ENCODE measurements at regions not wholly inside any gene's neighbourhood (a gene's known extent, or its start where the extent isn't known, plus 50 kb on each side); places are given as distances from the start of the nearest gene placed in this dataset.

DNA sequence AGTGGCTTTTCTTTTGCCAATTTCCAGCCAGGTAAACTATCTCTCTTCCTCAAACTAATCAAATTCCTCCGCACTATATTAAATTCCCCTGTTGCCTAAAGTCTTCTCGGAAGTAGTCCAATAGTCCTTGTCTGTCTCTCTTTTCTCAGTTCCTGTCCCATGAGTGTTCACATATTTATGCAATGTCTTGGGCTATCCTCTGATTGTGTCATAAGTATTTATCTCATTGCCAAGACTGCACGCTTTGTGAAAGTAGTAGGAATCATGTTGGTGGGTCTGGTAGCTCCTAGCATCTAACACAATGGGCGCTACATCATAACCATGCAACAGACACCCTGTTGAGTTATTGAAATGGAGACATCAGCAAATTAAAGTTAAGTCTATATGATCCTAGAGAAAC lies 59.9 kb upstream of the POU3F3 start:
- intact Hi-C loops (cut with micrococcal nuclease), result no loop called here

DNA sequence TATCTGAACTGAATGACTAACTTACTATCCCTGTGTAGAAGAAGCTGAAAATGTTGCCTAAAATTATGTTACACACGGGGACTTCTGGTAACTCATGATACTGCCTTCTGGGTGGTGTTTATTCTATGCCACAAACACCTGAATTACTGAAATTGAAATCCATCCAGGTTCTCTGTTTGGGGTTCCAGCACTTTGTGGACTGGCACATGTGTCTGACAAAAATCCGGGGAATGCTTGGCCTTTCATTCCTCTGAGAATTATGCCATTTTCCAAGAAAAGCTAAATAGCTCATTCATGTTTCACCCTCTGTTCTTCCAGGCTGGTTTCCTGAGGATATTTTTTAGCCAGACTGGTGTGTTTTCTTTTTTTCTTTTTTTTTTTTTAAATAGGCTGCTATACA lies 59.5 kb upstream of the POU3F3 start:
- intact Hi-C loops (cut with micrococcal nuclease), result no loop called here
